HEK293 (cell line): ENCODE measurements at regions not wholly inside any gene's neighbourhood (a gene's known extent, or its start where the extent isn't known, plus 50 kb on each side); places are given as distances from the start of the nearest gene placed in this dataset.

Source experiments
- KLF10 ChIP-seq: fragments of 450-650 bp; IDR thresholded peaks from 2 replicates; pipeline ENCODE4 v1.5.1; 2018; ENCODE audit warnings: missing biosample characterization, mild to moderate bottlenecking, missing genetic modification characterization
- ZNF157 ChIP-seq: fragments of 450-650 bp; formaldehyde crosslinking; IDR thresholded peaks from 2 replicates; pipeline ENCODE4 v1.5.1; 2016; ENCODE audit warnings: missing biosample characterization, missing genetic modification characterization
- ZNF37A ChIP-seq: fragments of 450-650 bp; IDR thresholded peaks from 2 replicates; pipeline ENCODE4 v1.5.1; 2018; ENCODE audit warnings: missing biosample characterization, missing genetic modification characterization
- ZNF433 ChIP-seq: fragments of 450-650 bp; formaldehyde crosslinking; IDR thresholded peaks from 2 replicates; pipeline ENCODE4 v1.5.1; 2016; ENCODE audit warnings: missing biosample characterization, missing genetic modification characterization, low read depth
- ZNF747 ChIP-seq: fragments of 450-650 bp; formaldehyde crosslinking; IDR thresholded peaks from 2 replicates; pipeline ENCODE4 v1.5.1; 2016; ENCODE audit warnings: missing biosample characterization, missing genetic modification characterization
- TF ChIP-seq, protein P1 (sequence below): fragments of 450-650 bp; formaldehyde crosslinking; IDR thresholded peaks from 2 replicates; pipeline ENCODE4 v1.5.1; 2016; ENCODE audit warnings: missing biosample characterization, missing genetic modification characterization
- TF ChIP-seq, protein P2 (sequence below): fragments of 450-650 bp; formaldehyde crosslinking; IDR thresholded peaks from 2 replicates; pipeline ENCODE4 v1.5.1; 2017; ENCODE audit warnings: missing biosample characterization, missing genetic modification characterization
- TF ChIP-seq, protein P3 (sequence below): fragments of 450-650 bp; formaldehyde crosslinking; IDR thresholded peaks from 2 replicates; pipeline ENCODE4 v1.5.1; 2017; ENCODE audit warnings: missing biosample characterization, missing genetic modification characterization
- TF ChIP-seq, protein P4 (sequence below): fragments of 450-650 bp; formaldehyde crosslinking; IDR thresholded peaks from 2 replicates; pipeline ENCODE4 v1.5.1; 2016; ENCODE audit warnings: missing biosample characterization, missing genetic modification characterization

DNA sequence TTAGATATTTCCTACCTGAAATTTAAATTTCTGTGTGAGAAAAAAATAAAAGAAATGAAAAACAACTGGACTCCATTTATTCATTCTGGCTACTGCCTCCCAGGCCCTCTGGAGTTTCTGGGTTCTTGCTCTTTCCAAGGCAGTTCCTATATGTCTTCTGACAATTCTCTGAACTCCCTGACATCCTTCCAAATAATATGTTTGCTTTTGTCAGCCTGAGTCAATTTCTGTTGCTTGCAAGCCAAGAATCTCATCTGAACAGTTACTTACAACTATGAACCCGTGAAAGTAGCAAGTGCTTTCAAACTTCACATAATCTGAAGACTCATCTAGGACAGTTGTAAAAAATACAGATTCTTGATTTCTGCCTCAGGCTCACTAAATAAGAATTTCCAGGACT, 216.7 kb upstream of the NPVF start:
- TF ChIP-seq ZNF157 (no peak), ZNF433 (tag by site-specific recombination) (no peak), ZNF747 (tag by site-specific recombination) (no peak), KLF10 (tag by site-specific recombination) (no peak), ZNF37A (tag by site-specific recombination) (no peak)
- TF ChIP-seq, protein P1, sequence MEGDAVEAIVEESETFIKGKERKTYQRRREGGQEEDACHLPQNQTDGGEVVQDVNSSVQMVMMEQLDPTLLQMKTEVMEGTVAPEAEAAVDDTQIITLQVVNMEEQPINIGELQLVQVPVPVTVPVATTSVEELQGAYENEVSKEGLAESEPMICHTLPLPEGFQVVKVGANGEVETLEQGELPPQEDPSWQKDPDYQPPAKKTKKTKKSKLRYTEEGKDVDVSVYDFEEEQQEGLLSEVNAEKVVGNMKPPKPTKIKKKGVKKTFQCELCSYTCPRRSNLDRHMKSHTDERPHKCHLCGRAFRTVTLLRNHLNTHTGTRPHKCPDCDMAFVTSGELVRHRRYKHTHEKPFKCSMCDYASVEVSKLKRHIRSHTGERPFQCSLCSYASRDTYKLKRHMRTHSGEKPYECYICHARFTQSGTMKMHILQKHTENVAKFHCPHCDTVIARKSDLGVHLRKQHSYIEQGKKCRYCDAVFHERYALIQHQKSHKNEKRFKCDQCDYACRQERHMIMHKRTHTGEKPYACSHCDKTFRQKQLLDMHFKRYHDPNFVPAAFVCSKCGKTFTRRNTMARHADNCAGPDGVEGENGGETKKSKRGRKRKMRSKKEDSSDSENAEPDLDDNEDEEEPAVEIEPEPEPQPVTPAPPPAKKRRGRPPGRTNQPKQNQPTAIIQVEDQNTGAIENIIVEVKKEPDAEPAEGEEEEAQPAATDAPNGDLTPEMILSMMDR: no peak
- TF ChIP-seq, protein P2, sequence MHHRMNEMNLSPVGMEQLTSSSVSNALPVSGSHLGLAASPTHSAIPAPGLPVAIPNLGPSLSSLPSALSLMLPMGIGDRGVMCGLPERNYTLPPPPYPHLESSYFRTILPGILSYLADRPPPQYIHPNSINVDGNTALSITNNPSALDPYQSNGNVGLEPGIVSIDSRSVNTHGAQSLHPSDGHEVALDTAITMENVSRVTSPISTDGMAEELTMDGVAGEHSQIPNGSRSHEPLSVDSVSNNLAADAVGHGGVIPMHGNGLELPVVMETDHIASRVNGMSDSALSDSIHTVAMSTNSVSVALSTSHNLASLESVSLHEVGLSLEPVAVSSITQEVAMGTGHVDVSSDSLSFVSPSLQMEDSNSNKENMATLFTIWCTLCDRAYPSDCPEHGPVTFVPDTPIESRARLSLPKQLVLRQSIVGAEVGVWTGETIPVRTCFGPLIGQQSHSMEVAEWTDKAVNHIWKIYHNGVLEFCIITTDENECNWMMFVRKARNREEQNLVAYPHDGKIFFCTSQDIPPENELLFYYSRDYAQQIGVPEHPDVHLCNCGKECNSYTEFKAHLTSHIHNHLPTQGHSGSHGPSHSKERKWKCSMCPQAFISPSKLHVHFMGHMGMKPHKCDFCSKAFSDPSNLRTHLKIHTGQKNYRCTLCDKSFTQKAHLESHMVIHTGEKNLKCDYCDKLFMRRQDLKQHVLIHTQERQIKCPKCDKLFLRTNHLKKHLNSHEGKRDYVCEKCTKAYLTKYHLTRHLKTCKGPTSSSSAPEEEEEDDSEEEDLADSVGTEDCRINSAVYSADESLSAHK (tag by site-specific recombination): no peak
- TF ChIP-seq, protein P3, sequence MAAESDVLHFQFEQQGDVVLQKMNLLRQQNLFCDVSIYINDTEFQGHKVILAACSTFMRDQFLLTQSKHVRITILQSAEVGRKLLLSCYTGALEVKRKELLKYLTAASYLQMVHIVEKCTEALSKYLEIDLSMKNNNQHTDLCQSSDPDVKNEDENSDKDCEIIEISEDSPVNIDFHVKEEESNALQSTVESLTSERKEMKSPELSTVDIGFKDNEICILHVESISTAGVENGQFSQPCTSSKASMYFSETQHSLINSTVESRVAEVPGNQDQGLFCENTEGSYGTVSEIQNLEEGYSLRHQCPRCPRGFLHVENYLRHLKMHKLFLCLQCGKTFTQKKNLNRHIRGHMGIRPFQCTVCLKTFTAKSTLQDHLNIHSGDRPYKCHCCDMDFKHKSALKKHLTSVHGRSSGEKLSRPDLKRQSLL (tag by site-specific recombination): no peak
- TF ChIP-seq, protein P4, sequence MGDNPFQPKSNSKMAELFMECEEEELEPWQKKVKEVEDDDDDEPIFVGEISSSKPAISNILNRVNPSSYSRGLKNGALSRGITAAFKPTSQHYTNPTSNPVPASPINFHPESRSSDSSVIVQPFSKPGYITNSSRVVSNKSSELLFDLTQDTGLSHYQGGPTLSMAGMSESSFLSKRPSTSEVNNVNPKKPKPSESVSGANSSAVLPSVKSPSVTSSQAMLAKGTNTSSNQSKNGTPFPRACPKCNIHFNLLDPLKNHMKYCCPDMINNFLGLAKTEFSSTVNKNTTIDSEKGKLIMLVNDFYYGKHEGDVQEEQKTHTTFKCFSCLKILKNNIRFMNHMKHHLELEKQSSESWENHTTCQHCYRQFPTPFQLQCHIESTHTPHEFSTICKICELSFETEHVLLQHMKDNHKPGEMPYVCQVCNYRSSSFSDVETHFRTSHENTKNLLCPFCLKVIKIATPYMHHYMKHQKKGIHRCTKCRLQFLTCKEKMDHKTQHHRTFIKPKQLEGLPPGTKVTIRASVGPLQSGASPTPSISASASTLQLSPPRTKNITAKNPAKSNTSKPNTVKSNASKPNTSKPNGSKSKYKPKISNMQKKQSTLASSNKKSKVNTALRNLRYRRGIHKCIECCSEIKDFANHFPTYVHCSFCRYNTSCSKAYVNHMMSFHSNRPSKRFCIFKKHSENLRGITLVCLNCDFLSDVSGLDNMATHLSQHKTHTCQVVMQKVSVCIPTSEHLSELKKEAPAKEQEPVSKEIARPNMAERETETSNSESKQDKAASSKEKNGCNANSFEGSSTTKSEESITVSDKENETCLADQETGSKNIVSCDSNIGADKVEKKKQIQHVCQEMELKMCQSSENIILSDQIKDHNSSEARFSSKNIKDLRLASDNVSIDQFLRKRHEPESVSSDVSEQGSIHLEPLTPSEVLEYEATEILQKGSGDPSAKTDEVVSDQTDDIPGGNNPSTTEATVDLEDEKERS: no peak
